Endodermal cell (in vitro differentiated cells): ENCODE measurements at regions not wholly inside any gene's neighbourhood (a gene's known extent, or its start where the extent isn't known, plus 50 kb on each side); places are given as distances from the start of the nearest gene placed in this dataset.

Source experiments
- DNase-seq: peaks from one replicate; pipeline ENCODE4 v3.0.0-alpha.2; 2017
- H3K27ac ChIP-seq: 2 replicates; pipeline ENCODE4 v1.5.1; 2013; ENCODE audit warnings: mild to moderate bottlenecking, low read depth, low read length, moderate library complexity
- H3K27me3 ChIP-seq: 2 replicates; pipeline ENCODE4 v1.6.1; 2013; ENCODE audit warnings: mild to moderate bottlenecking, low read length, moderate library complexity; ENCODE audit not compliant: insufficient read depth, control insufficient read depth, poor library complexity, severe bottlenecking
- H3K36me3 ChIP-seq: 2 replicates; pipeline ENCODE4 v1.7.0; 2013; ENCODE audit warnings: mild to moderate bottlenecking, low read length, moderate library complexity; ENCODE audit not compliant: control insufficient read depth, insufficient read depth
- H3K4me1 ChIP-seq: one replicate; pipeline ENCODE4 v1.7.0; 2013; ENCODE audit warnings: low read length; ENCODE audit not compliant: control insufficient read depth, insufficient read depth
- H3K4me3 ChIP-seq: 2 replicates; pipeline ENCODE4 v1.5.1; 2013; ENCODE audit warnings: mild to moderate bottlenecking, low read length, moderate library complexity
- H3K9ac ChIP-seq: 2 replicates; pipeline ENCODE4 v1.6.1; 2013; ENCODE audit warnings: mild to moderate bottlenecking, low read length, moderate library complexity; ENCODE audit not compliant: poor library complexity, severe bottlenecking; ENCODE audit errors: extremely low read depth
- H3K9me3 ChIP-seq: 2 replicates; pipeline ENCODE4 v1.6.1; 2013; ENCODE audit warnings: mild to moderate bottlenecking, low read length, moderate library complexity; ENCODE audit not compliant: control insufficient read depth
- H3K27ac Mint-ChIP-seq: 2 replicates; pipeline ENCODE4 v1.8.0; 2020; ENCODE audit warnings: mixed read lengths
- H3K27me3 Mint-ChIP-seq: 2 replicates; pipeline ENCODE4 v1.8.0; 2021; ENCODE audit warnings: mild to moderate bottlenecking, mixed read lengths; ENCODE audit not compliant: insufficient read depth
- H3K36me3 Mint-ChIP-seq: 2 replicates; pipeline ENCODE4 v1.8.0; 2020; ENCODE audit warnings: low read depth, mixed read lengths
- H3K4me1 Mint-ChIP-seq: 2 replicates; pipeline ENCODE4 v1.8.0; 2020; ENCODE audit warnings: mixed read lengths
- H3K4me3 Mint-ChIP-seq: 2 replicates; pipeline ENCODE4 v1.8.0; 2020; ENCODE audit warnings: mild to moderate bottlenecking, moderate library complexity, mixed read lengths
- H3K9me3 Mint-ChIP-seq: 2 replicates; pipeline ENCODE4 v1.8.0; 2020; ENCODE audit warnings: mild to moderate bottlenecking, mixed read lengths
- WGBS, 2 experiments: methylation state at CpG; one replicate each; pipeline versions ENCODE4 v1.1.5 to v1.1.7; 2013; ENCODE audit warnings: missing lambda C conversion rate in 2 of 2, mixed read lengths in 1 of 2; ENCODE audit not compliant: insufficient coverage in 1 of 2, insufficient read length in 1 of 2; 5-methylcytosine and 5-hydroxymethylcytosine counted together
- TF ChIP-seq, protein P1 (sequence below): fragments of 200-600 bp; sonication (generic); conservative IDR thresholded peaks from 2 replicates; pipeline ENCODE4 v1.5.0; 2021; ENCODE audit warnings: antibody characterized with exemption, mild to moderate bottlenecking

DNA sequence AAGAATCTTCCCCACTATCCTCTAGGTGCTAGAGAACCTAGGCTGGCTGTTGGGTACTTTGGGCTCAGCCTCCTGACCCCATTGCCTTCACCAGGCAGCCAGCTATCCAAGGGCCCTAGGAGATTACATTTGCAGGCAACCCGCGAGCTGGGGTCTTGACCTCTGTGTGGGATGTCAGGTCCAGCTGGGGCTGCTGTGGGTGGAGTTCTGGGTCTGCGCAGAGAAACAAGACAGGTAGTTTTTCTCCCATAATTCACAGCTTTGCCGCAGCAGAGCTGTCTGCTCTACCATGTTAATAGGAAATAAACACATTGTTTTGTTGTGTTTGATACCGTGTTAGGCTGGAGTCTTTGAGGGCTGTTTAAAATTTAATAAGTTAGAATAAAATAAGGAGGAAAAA lies 142.8 kb upstream of the PLET1 start:
- Histone ChIP-seq H3K9ac (no peak overlapping the region), H3K36me3 (no peaks in the 10 kb centered on the region), H3K4me3 (no peak overlapping the region), H3K9me3 (no peaks in the 10 kb centered on the region), H3K27me3 (no peaks in the 10 kb centered on the region), H3K4me1 (no peaks in the 10 kb centered on the region), H3K27ac (no peak overlapping the region)
- no peaks in the 10 kb centered on the region for H3K36me3 Mint-ChIP-seq
- H3K4me1 Mint-ChIP-seq: peaks cover under 1% of the 10 kb centered on the region
- H3K9me3 Mint-ChIP-seq: no peaks in the 10 kb centered on the region
- TF ChIP-seq, protein P1, sequence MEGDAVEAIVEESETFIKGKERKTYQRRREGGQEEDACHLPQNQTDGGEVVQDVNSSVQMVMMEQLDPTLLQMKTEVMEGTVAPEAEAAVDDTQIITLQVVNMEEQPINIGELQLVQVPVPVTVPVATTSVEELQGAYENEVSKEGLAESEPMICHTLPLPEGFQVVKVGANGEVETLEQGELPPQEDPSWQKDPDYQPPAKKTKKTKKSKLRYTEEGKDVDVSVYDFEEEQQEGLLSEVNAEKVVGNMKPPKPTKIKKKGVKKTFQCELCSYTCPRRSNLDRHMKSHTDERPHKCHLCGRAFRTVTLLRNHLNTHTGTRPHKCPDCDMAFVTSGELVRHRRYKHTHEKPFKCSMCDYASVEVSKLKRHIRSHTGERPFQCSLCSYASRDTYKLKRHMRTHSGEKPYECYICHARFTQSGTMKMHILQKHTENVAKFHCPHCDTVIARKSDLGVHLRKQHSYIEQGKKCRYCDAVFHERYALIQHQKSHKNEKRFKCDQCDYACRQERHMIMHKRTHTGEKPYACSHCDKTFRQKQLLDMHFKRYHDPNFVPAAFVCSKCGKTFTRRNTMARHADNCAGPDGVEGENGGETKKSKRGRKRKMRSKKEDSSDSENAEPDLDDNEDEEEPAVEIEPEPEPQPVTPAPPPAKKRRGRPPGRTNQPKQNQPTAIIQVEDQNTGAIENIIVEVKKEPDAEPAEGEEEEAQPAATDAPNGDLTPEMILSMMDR: no peak
- no peak overlapping the region for H3K4me3 Mint-ChIP-seq
- H3K27ac Mint-ChIP-seq: no peak overlapping the region
- 97 to 99% methylated on average over 4 to 5 of the region's 5 CpGs for WGBS, 2 experiments
- H3K27me3 Mint-ChIP-seq: no peaks in the 10 kb centered on the region
- no peak for DNase-seq

DNA sequence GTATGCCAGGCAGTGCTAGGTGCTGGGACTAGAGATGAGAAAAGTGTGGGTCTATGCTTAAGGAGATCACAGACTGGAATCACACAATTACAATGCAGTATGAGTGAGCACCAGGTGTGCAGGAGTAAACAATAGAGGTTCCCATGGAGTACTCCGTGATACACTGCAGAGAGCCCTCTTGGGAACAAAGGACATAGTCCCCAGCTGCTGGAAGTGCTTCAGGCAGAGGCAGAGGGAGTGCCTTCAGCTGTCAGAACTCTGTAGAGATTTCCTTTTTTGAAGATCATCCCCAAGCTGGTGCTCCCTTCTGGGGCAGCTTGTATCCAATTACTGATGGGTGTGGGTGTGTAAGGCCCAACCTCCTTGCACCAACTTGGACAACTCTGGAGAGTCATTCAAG lies 143.5 kb upstream of the PLET1 start:
- no peak overlapping the region for H3K27ac Mint-ChIP-seq
- 57 to 67% methylated on average over 1 of the region's 1 CpG for WGBS, 2 experiments
- Histone ChIP-seq H3K4me3 (no peak overlapping the region), H3K4me1 (no peaks in the 10 kb centered on the region), H3K9ac (no peak overlapping the region), H3K27ac (no peak overlapping the region), H3K27me3 (no peaks in the 10 kb centered on the region), H3K9me3 (no peaks in the 10 kb centered on the region), H3K36me3 (no peaks in the 10 kb centered on the region)
- no peaks in the 10 kb centered on the region for H3K27me3 Mint-ChIP-seq
- H3K4me3 Mint-ChIP-seq: no peak overlapping the region
- TF ChIP-seq, protein P1: no peak
- peaks cover 2% of the 10 kb centered on the region for H3K4me1 Mint-ChIP-seq
- no peaks in the 10 kb centered on the region for H3K36me3 Mint-ChIP-seq
- no peak for DNase-seq
- H3K9me3 Mint-ChIP-seq: no peaks in the 10 kb centered on the region

DNA sequence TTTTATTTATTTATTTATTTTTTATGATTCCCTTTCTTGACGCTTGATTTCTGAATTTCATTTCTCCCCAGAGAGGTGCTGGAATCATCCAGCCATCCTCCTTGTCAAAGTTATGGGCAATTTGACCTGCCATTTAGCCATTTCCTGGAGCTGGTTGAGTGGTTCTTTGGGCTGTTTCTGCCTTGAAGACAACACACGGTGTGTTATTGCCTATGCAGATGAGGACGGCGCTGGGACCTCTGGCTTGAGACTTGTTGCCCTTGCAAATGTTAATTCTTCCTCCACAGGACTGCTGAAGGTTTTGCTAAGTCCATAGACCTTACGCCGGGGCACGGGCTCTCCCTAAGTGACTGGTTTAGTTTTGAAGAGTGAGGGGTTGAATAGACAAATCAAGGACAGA lies 147.9 kb upstream of the PLET1 start:
- Histone ChIP-seq H3K4me1 (no peaks in the 10 kb centered on the region), H3K4me3 (no peak overlapping the region), H3K27ac (no peak overlapping the region), H3K27me3 (no peaks in the 10 kb centered on the region), H3K9ac (no peak overlapping the region), H3K9me3 (peaks cover 1% of the 10 kb centered on the region), H3K36me3 (no peaks in the 10 kb centered on the region)
- Mint-ChIP-seq H3K4me3 (no peak overlapping the region), H3K27me3 (peaks cover 2% of the 10 kb centered on the region), H3K9me3 (peaks cover 11% of the 10 kb centered on the region), H3K36me3 (no peaks in the 10 kb centered on the region), H3K27ac (no peak overlapping the region), H3K4me1 (peaks cover 2% of the 10 kb centered on the region)
- 64 to 75% methylated on average over 2 to 7 of the region's 7 CpGs for WGBS, 2 experiments
- TF ChIP-seq, protein P1: no peak
- peak; percentile 77 for DNase-seq
